GM12878 (cell line): ENCODE measurements at regions not wholly inside any gene's neighbourhood (a gene's known extent, or its start where the extent isn't known, plus 50 kb on each side); places are given as distances from the start of the nearest gene placed in this dataset.

Experiments used
- ATAC-seq: fragments of 200-7000 bp; cut with Tn5 transposase; 3 replicates; pipeline ENCODE4 v1.9.1; 2020; ENCODE audit warnings: mild to moderate bottlenecking, moderate library complexity
- BruUV-seq: library from RNA; stranded (reverse); fragments of 400-500 nt; replicated peaks from 2 replicates; lab custom pipeline; 2021; lab: Mats Ljungman, UMichigan
- CTCF ChIA-PET: fragments of 300-600 bp; sonication (Branson Sonifier 250); formaldehyde crosslinking; extraction: SDS; loops from one replicate; lab custom pipeline; 2021; ENCODE audit warnings: inconsistent platforms; lab: Yijun Ruan, JAX
- POLR2A ChIA-PET: fragments of 350-600 bp; formaldehyde crosslinking; extraction: SDS; loops from one replicate; lab custom pipeline; 2021; ENCODE audit warnings: inconsistent platforms; lab: Charles Lee
- RAD21 ChIA-PET: fragments of 300-600 bp; sonication (Branson Sonifier 250); formaldehyde crosslinking; loops from one replicate; lab custom pipeline; 2023; ENCODE audit warnings: antibody characterized with exemption; ENCODE audit not compliant: unreplicated experiment; lab: Charles Lee
- SMC1A ChIA-PET: fragments of 300-600 bp; sonication (Branson Sonifier 250); formaldehyde crosslinking; loops from one replicate; lab custom pipeline; 2023; ENCODE audit not compliant: unreplicated experiment, uncharacterized antibody; lab: Charles Lee
- DNase-seq: peaks from one replicate; pipeline ENCODE4 v3.0.0-alpha.2; 2011; ENCODE audit warnings: low read depth, low spot score
- FAIRE-seq: peaks from 3 replicates; lab custom pipeline; 2011; peaks lifted over from hg19 to GRCh38; lab: Jason Lieb, UNC
- H2AFZ ChIP-seq: 2 replicates; pipeline ENCODE4 v1.6.0; 2011; ENCODE audit warnings: low read depth, low read length, control low read depth; ENCODE audit not compliant: control insufficient read depth
- H3K27ac ChIP-seq: 2 replicates; pipeline ENCODE4 v1.5.1; 2011; ENCODE audit warnings: control low read depth; ENCODE audit not compliant: control insufficient read depth, insufficient read depth
- H3K27me3 ChIP-seq, 2 experiments: replicated peaks in 1 of 2; 2 replicates each; pipeline versions ENCODE4 v1.6.0 to v1.6.1; 2011; ENCODE audit warnings: low read length in 1 of 2; ENCODE audit not compliant: control insufficient read depth in 2 of 2, insufficient read depth in 2 of 2
- H3K36me3 ChIP-seq, 2 experiments: 2 replicates each; pipeline ENCODE4 v1.5.1; 2011; ENCODE audit warnings: low read length in 1 of 2; ENCODE audit not compliant: control insufficient read depth in 2 of 2, insufficient read depth in 2 of 2
- H3K4me1 ChIP-seq: 2 replicates; pipeline ENCODE4 v1.6.1; 2011; ENCODE audit warnings: mild to moderate bottlenecking, low read length, moderate library complexity, mixed read lengths; ENCODE audit not compliant: control insufficient read depth, insufficient read depth
- H3K4me2 ChIP-seq: 2 replicates; pipeline ENCODE4 v1.6.0; 2011; ENCODE audit warnings: control low read depth; ENCODE audit not compliant: control insufficient read depth, insufficient read depth
- H3K4me3 ChIP-seq: fragments of 200-600 bp; sonication (generic); 2 replicates; pipeline ENCODE4 v1.5.1; 2016
- H3K79me2 ChIP-seq: 2 replicates; pipeline ENCODE4 v1.6.0; 2011; ENCODE audit warnings: low read length; ENCODE audit not compliant: control insufficient read depth, insufficient read depth
- H3K9ac ChIP-seq: 2 replicates; pipeline ENCODE4 v1.8.0; 2011; ENCODE audit warnings: low read length, control low read depth, mixed read lengths; ENCODE audit not compliant: control insufficient read depth, insufficient read depth
- H3K9me3 ChIP-seq: replicated peaks from 3 replicates; pipeline ENCODE4 v1.5.1; 2011; ENCODE audit warnings: mild to moderate bottlenecking, low read length; ENCODE audit not compliant: control insufficient read depth, insufficient read depth
- H4K20me1 ChIP-seq: 2 replicates; pipeline ENCODE4 v1.6.0; 2011; ENCODE audit not compliant: control insufficient read depth, insufficient read depth
- CBFB ChIP-seq: IDR thresholded peaks from 2 replicates; pipeline ENCODE4 v1.6.1; 2016; ENCODE audit warnings: antibody characterized with exemption, low read depth
- CHD2 ChIP-seq: IDR thresholded peaks from 2 replicates; pipeline ENCODE4 v1.6.1; 2011; ENCODE audit warnings: low read depth, low read length, improper control_type of control experiment, borderline replicate concordance
- E4F1 ChIP-seq: fragments of 450-650 bp; IDR thresholded peaks from 2 replicates; pipeline ENCODE4 v1.6.1; 2018; ENCODE audit warnings: borderline replicate concordance, mild to moderate bottlenecking; ENCODE audit not compliant: partially characterized antibody
- ELK1 ChIP-seq: IDR thresholded peaks from 2 replicates; pipeline ENCODE4 v1.6.1; 2012; ENCODE audit warnings: low read depth, low read length, improper control_type of control experiment
- FOS ChIP-seq: IDR thresholded peaks from 3 replicates; pipeline ENCODE4 v1.6.1; 2011; ENCODE audit warnings: borderline replicate concordance; ENCODE audit not compliant: insufficient read length; ENCODE audit errors: extremely low read depth
- IRF3 ChIP-seq: fragments of 450-650 bp; IDR thresholded peaks from 2 replicates; pipeline ENCODE4 v1.6.1; 2014; ENCODE audit warnings: mild to moderate bottlenecking
- JUND ChIP-seq: IDR thresholded peaks from 2 replicates; pipeline ENCODE4 v1.6.1; 2012; ENCODE audit warnings: low read depth, mild to moderate bottlenecking, low read length, improper control_type of control experiment, moderate library complexity
- MAX ChIP-seq: IDR thresholded peaks from 2 replicates; pipeline ENCODE4 v1.6.1; 2012; ENCODE audit warnings: low read depth, low read length, improper control_type of control experiment
- MXI1 ChIP-seq: fragments of 150-350 bp; IDR thresholded peaks from 2 replicates; pipeline ENCODE4 v1.6.1; 2011; ENCODE audit warnings: low read depth, mild to moderate bottlenecking, inconsistent platforms, low read length, improper control_type of control experiment
- NRF1 ChIP-seq: conservative IDR thresholded peaks from 2 replicates; pipeline ENCODE4 v1.6.1; 2011; ENCODE audit warnings: mild to moderate bottlenecking, low read depth, low read length, improper control_type of control experiment
- RELA ChIP-seq: fragments of 450-650 bp; IDR thresholded peaks from 2 replicates; pipeline ENCODE4 v1.8.0; 2014; ENCODE audit warnings: borderline replicate concordance; ENCODE audit not compliant: partially characterized antibody
- TCF12 ChIP-seq: IDR thresholded peaks from 2 replicates; pipeline ENCODE4 v1.6.1; 2011; ENCODE audit warnings: low read depth, mild to moderate bottlenecking, low read length
- WGBS: methylation state at CpG from one replicate; pipeline ENCODE4 v1.1.6; 2016; ENCODE audit warnings: low lambda C conversion rate; ENCODE audit not compliant: insufficient replicate concordance, insufficient coverage; ENCODE audit errors: missing lambda C conversion rate; 5-methylcytosine and 5-hydroxymethylcytosine counted together
- in situ Hi-C: fragments of 300-500 bp; cut with MboI; formaldehyde crosslinking; loops from 9 replicates; pipeline ENCODE4 v1.14.3; 2018; ENCODE audit warnings: mixed read lengths
- intact Hi-C: fragments of 100-400 bp; cut with micrococcal nuclease; formaldehyde crosslinking; loops from one replicate; pipeline ENCODE4 v1.14.2; 2022; ENCODE audit not compliant: unreplicated experiment
- TF ChIP-seq, protein P1 (sequence below): fragments of 450-650 bp; IDR thresholded peaks from 2 replicates; pipeline ENCODE4 v1.6.1; 2017; ENCODE audit warnings: mild to moderate bottlenecking, moderate library complexity
- TF ChIP-seq, protein P2 (sequence below): fragments of 150-350 bp; IDR thresholded peaks from 2 replicates; pipeline ENCODE4 v1.6.1; 2014; ENCODE audit warnings: mild to moderate bottlenecking, low read depth, low read length

- Histone ChIP-seq H3K27me3 (no peaks in the 10 kb centered on the region), H4K20me1 (no peaks in the 10 kb centered on the region), H3K36me3 (no peaks in the 10 kb centered on the region), H3K9ac (no peak overlapping the region), H3K9me3 (no peaks in the 10 kb centered on the region; the same call in 2 of the 3 replicates), H3K79me2 (no peaks in the 10 kb centered on the region), H2AFZ (no peak overlapping the region), H3K4me3 (no peak overlapping the region), H3K4me1 (no peaks in the 10 kb centered on the region), H3K4me2 (no peak overlapping the region), H3K27ac (no peak overlapping the region)
- DNase-seq (no peak), ATAC-seq (no peak), FAIRE-seq (no peak)
- no TSS peak for BruUV-seq
- CTCF ChIA-PET: no interaction called here
- intact Hi-C loops (no loop called here), in situ Hi-C loops (no loop called here)
- SMC1A ChIA-PET: no interaction called here
- 63% methylated on average over 4 of the region's 4 CpGs for WGBS
- RAD21 ChIA-PET: no interaction called here
- POLR2A ChIA-PET: no interaction called here
- no peak for TF ChIP-seq RELA
- TF ChIP-seq MXI1: no peak
- TF ChIP-seq IRF3: no peak
- TF ChIP-seq, protein P1, sequence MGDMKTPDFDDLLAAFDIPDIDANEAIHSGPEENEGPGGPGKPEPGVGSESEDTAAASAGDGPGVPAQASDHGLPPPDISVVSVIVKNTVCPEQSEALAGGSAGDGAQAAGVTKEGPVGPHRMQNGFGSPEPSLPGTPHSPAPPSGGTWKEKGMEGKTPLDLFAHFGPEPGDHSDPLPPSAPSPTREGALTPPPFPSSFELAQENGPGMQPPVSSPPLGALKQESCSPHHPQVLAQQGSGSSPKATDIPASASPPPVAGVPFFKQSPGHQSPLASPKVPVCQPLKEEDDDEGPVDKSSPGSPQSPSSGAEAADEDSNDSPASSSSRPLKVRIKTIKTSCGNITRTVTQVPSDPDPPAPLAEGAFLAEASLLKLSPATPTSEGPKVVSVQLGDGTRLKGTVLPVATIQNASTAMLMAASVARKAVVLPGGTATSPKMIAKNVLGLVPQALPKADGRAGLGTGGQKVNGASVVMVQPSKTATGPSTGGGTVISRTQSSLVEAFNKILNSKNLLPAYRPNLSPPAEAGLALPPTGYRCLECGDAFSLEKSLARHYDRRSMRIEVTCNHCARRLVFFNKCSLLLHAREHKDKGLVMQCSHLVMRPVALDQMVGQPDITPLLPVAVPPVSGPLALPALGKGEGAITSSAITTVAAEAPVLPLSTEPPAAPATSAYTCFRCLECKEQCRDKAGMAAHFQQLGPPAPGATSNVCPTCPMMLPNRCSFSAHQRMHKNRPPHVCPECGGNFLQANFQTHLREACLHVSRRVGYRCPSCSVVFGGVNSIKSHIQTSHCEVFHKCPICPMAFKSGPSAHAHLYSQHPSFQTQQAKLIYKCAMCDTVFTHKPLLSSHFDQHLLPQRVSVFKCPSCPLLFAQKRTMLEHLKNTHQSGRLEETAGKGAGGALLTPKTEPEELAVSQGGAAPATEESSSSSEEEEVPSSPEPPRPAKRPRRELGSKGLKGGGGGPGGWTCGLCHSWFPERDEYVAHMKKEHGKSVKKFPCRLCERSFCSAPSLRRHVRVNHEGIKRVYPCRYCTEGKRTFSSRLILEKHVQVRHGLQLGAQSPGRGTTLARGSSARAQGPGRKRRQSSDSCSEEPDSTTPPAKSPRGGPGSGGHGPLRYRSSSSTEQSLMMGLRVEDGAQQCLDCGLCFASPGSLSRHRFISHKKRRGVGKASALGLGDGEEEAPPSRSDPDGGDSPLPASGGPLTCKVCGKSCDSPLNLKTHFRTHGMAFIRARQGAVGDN: no peak
- no peak for TF ChIP-seq CHD2
- TF ChIP-seq ELK1: no peak
- no peak for TF ChIP-seq E4F1
- TF ChIP-seq FOS: no peak
- TF ChIP-seq JUND: no peak
- TF ChIP-seq TCF12: no peak
- TF ChIP-seq, protein P2, sequence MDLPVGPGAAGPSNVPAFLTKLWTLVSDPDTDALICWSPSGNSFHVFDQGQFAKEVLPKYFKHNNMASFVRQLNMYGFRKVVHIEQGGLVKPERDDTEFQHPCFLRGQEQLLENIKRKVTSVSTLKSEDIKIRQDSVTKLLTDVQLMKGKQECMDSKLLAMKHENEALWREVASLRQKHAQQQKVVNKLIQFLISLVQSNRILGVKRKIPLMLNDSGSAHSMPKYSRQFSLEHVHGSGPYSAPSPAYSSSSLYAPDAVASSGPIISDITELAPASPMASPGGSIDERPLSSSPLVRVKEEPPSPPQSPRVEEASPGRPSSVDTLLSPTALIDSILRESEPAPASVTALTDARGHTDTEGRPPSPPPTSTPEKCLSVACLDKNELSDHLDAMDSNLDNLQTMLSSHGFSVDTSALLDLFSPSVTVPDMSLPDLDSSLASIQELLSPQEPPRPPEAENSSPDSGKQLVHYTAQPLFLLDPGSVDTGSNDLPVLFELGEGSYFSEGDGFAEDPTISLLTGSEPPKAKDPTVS: no peak
- no peak for TF ChIP-seq CBFB
- no peak for TF ChIP-seq NRF1
- no peak for TF ChIP-seq MAX
Measured at GRCh38 chr2:221817052-221817451, 244.9 kb upstream of the EPHA4 start.
